ENCODE measurements at regions not wholly inside any gene's neighbourhood (a gene's known extent, or its start where the extent isn't known, plus 50 kb on each side); places are given as distances from the start of the nearest gene placed in this dataset.

DNA sequence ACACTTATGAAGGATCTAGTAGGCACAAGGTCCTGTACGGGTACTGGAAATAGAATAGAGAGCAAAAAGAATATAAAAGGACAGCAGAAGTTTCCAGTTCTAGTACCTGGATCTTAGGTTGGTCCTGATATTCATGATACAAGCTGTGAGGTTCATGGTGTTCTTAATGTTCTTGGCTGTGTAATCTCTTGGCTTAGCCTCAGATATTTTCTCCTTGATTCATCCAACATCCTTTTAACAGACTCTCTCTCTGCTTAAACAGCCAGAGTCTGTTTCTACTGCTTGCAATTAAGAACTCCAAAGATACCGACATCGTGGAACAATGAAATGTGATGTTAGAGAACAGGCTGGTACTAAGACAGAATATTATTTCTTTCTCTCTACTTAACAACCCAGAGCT lies 49.9 kb downstream of the CNTN3 start:
- no peak for DNase-seq (ENCODE audit: extremely low spot score)
- ChIA-PET POLR2A (no interaction called here), CTCF (no interaction called here)
- no peak for TF ChIP-seq CTCF (IDR thresholded peaks at IDR 0.05; ENCODE audit: control extremely low read depth, extremely low read depth, low read depth, missing control alignments)

DNA sequence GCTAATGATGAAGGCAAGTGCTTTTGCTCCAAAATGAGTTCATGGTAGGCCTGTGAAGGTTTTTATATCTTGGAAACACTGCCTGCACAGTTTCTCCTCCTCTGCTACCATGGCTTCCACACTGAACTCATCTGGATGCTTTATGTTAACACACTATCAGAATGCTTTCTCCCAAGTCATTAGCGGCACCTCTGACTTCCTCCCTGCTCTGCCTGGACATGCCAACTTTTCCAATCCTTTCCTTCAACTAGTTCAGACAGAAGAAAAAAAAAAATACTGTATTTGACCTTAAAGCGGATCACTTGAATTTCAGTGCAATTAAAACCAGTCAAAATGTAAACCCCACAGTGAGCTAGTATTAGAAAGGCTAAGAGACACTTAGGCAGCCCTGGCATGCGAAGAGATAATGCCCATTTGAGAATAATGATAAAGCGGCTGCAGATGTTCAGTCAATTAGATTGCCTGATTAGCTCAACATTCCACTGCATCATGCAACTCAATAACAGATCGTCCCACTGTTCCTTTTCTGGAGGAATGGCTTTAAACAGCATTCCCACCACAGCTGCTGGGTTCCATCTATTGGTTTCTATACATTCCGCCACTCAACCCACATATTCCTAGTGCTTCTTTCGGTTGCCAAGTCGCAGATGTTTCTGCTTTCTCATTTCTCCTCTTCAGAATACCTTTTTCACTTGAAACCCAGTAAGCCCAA lies 51.7 kb downstream of the CNTN3 start:
- CTCF ChIA-PET, result no interaction called here

GRCh38 chr3:74561881-74562280 lies 52.6 kb downstream of the CNTN3 start:
- ChIA-PET CTCF (no interaction called here), POLR2A (no interaction called here)
- DNase-seq (ENCODE audit: extremely low spot score), result no peak
- TF ChIP-seq CTCF (IDR thresholded peaks at IDR 0.05; ENCODE audit: control extremely low read depth, extremely low read depth, low read depth, missing control alignments), result no peak

More for the DNA sequence above, 51.7 kb downstream of the CNTN3 start:
- DNase-seq (ENCODE audit: extremely low spot score), result no peak
- no peak for TF ChIP-seq CTCF (IDR thresholded peaks at IDR 0.05; ENCODE audit: control extremely low read depth, extremely low read depth, low read depth, missing control alignments)
- POLR2A ChIA-PET, result no interaction called here

DNA sequence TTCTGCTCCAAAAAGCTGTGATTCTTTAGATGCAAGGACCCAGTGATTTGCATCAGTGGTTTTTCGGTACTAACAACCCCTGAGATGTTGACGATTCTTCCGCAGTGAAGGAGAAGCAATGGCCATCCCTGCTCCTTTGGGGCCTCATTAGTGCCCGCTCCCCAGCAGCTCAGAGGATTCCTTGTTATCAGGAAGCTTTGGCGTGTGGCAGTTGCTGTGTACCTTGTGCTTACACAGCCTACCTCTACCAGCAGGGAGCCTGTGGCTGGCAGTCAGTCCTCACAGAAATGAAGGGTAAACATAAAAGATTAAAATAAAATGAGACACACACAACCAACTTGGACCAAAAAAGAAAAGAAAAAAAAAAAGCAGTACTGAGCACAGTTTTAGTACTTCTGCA lies 55.2 kb downstream of the CNTN3 start:
- DNase-seq (ENCODE audit: extremely low spot score), result no peak
- POLR2A ChIA-PET, result no interaction called here
- CTCF ChIA-PET, result no interaction called here
- no peak for TF ChIP-seq CTCF (IDR thresholded peaks at IDR 0.05; ENCODE audit: control extremely low read depth, extremely low read depth, low read depth, missing control alignments)

DNA sequence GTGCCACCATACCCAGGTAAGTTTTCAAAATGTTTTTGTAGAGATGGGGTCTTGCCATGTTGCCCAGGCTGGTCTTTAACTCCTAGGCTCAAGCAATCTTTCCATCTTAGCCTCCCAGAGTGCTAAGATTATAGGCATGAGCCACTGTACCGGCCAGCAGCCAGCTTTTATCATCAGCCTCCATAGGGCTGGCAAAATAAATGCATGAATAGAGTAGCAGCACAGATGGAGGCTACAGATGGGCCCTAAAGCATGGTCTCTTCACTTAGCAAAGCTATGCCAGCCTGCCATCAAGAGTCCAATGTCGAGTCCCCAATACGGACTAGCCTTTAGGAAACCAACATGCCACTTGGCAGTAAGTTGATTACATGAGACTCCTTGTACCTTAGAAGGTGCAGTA lies 63.8 kb downstream of the CNTN3 start:
- POLR2A ChIA-PET, result no interaction called here
- TF ChIP-seq CTCF (IDR thresholded peaks at IDR 0.05; ENCODE audit: control extremely low read depth, extremely low read depth, low read depth, missing control alignments), result no peak
- CTCF ChIA-PET, result interaction anchor here (1.3 to 1.4 kb wide), 2 partner anchors 9 to 12 kb away, joined by 5 read pairs; no protein-coding TSS in a partner anchor

GRCh38 chr3:74546426-74546825 lies 68.0 kb downstream of the CNTN3 start:
- no peak for TF ChIP-seq CTCF (IDR thresholded peaks at IDR 0.05; ENCODE audit: control extremely low read depth, extremely low read depth, low read depth, missing control alignments)
- CTCF ChIA-PET, result no interaction called here

More for the DNA sequence above, 63.8 kb downstream of the CNTN3 start:
- DNase-seq (ENCODE audit: extremely low spot score), result no peak

More at GRCh38 chr3:74546426-74546825, 68.0 kb downstream of the CNTN3 start:
- POLR2A ChIA-PET, result no interaction called here
- no peak for DNase-seq (ENCODE audit: extremely low spot score)

All from GM10248 (cell line).